SH-SY5Y (cell line): ENCODE measurements at regions not wholly inside any gene's neighbourhood (a gene's known extent, or its start where the extent isn't known, plus 50 kb on each side); places are given as distances from the start of the nearest gene placed in this dataset.

ENCODE experiments used
- GATA2 ChIP-seq: IDR thresholded peaks from 2 replicates; pipeline ENCODE4 v1.6.1; 2011; ENCODE audit warnings: mild to moderate bottlenecking, low read depth, low read length
- GATA3 ChIP-seq: IDR thresholded peaks from 2 replicates; pipeline ENCODE4 v1.6.1; 2011; ENCODE audit warnings: low read depth, mild to moderate bottlenecking, low read length, moderate library complexity

DNA sequence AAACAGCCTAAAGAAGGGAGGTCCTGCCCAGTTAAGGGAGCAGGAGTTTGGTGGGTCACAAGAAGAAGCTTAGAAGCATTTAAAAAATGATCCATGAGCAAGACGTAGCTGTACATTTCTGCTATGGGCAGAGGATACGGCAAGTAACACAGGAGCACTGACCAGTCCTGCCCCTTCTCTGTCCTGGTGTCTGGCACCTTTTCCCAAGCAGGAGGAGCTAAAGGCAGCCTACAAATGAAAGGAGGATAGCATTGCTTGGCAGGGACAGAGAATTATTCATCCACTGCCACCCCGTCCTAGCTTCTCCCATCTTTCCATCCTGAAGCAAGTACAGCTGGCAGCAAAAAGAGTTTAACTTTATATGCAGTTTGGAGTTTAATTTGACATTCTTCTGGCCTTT, 1077.6 kb downstream of the TYW1 start:
- TF ChIP-seq GATA2 (no peak), GATA3 (no peak)
